ENCODE measurements at regions not wholly inside any gene's neighbourhood (a gene's known extent, or its start where the extent isn't known, plus 50 kb on each side); places are given as distances from the start of the nearest gene placed in this dataset.

- TF ChIP-seq SNIP1 (IDR thresholded peaks at IDR 0.05; ENCODE audit: low read depth) = no peak
- TF ChIP-seq KAT7 (CRISPR knock-in tag; IDR thresholded peaks at IDR 0.05; ENCODE audit: borderline replicate concordance) = no peak
- TF ChIP-seq EZH2 (IDR thresholded peaks at IDR 0.05; ENCODE audit: borderline replicate concordance, low read depth, low read length) = no peak
- TF ChIP-seq ZNF764 (CRISPR knock-in tag; IDR thresholded peaks at IDR 0.05; ENCODE audit: low read depth) = no peak
- no peak for TF ChIP-seq ZHX1 (conservative IDR thresholded peaks at IDR 0.05; ENCODE audit: low read length)
These were observed 88.3 kb downstream of the TRIB2 start for GRCh38 chr2:12805033-12805432.
